ENCODE measurements at regions not wholly inside any gene's neighbourhood (a gene's known extent, or its start where the extent isn't known, plus 50 kb on each side); places are given as distances from the start of the nearest gene placed in this dataset.

DNA sequence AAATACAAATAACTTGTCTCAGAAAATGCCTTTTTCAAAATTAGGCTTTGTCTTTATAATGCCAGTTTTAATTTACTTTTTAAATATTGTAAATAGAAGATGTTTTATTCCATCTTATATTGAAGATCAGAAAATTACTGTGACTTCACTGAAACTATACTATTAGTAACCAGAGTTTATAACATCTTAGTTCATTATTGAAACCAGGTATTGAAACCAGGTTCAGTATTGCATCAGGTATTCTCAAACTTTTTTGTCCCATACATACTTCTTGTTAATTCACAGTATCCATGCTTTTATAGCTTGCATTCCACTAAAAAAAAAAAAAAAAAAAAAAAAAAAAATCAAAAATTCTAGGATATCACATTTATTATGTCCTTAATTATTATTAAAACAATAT, 227.5 kb downstream of the GXYLT1 start:
- TF ChIP-seq ZNF23 (tag by site-specific recombination; IDR thresholded peaks at IDR 0.05; ENCODE audit: borderline replicate concordance), result no peak
- TF ChIP-seq, protein P1, sequence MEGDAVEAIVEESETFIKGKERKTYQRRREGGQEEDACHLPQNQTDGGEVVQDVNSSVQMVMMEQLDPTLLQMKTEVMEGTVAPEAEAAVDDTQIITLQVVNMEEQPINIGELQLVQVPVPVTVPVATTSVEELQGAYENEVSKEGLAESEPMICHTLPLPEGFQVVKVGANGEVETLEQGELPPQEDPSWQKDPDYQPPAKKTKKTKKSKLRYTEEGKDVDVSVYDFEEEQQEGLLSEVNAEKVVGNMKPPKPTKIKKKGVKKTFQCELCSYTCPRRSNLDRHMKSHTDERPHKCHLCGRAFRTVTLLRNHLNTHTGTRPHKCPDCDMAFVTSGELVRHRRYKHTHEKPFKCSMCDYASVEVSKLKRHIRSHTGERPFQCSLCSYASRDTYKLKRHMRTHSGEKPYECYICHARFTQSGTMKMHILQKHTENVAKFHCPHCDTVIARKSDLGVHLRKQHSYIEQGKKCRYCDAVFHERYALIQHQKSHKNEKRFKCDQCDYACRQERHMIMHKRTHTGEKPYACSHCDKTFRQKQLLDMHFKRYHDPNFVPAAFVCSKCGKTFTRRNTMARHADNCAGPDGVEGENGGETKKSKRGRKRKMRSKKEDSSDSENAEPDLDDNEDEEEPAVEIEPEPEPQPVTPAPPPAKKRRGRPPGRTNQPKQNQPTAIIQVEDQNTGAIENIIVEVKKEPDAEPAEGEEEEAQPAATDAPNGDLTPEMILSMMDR (tag by site-specific recombination; IDR thresholded peaks at IDR 0.05), result no peak
- TF ChIP-seq HOXD13 (CRISPR knock-in tag; IDR thresholded peaks at IDR 0.05; ENCODE audit: borderline replicate concordance), result no peak
- no peak for TF ChIP-seq ZNF184 (tag by site-specific recombination; IDR thresholded peaks at IDR 0.05)

Data from HEK293 (cell line).